Lower leg skin (tissue), 4 donors: ENCODE measurements at regions not wholly inside any gene's neighbourhood (a gene's known extent, or its start where the extent isn't known, plus 50 kb on each side); places are given as distances from the start of the nearest gene placed in this dataset.
A peak's percentile ranks its signal among the peaks of the same experiment; 100 is the strongest.

Experiments
- DNase-seq, 2 donors: peaks; one replicate each; pipeline ENCODE4 v3.0.0-alpha.2; 2019; ENCODE audit warnings: low spot score in 2 of 2
- H3K4me3 ChIP-seq: fragments of 200-600 bp; sonication (generic); 2 replicates; pipeline ENCODE4 v1.5.1; 2017; ENCODE audit warnings: mild to moderate bottlenecking, low read depth; ENCODE audit not compliant: poor library complexity, severe bottlenecking
- POLR2A ChIP-seq, 2 donors: fragments of 450-650 bp; IDR thresholded peaks; one replicate each; pipeline ENCODE4 v1.6.1; 2016 to 2017; ENCODE audit warnings: antibody characterized with exemption in 2 of 2, mild to moderate bottlenecking in 1 of 2, moderate library complexity in 1 of 2
- WGBS, 2 donors: methylation state at CpG; one replicate each; pipeline ENCODE4 v1.1.5; 2018; 5-methylcytosine and 5-hydroxymethylcytosine counted together
- intact Hi-C: fragments of 100-400 bp; cut with DNase I; formaldehyde crosslinking; loops from one replicate; pipeline ENCODE4 v1.15.0; 2023; ENCODE audit warnings: low total_unique reads
- TF ChIP-seq, protein P1 (sequence below), 3 donors: fragments of 450-650 bp; IDR thresholded peaks; one replicate each; pipeline ENCODE4 v1.5.1; 2016; ENCODE audit warnings: antibody characterized with exemption in 3 of 3, mild to moderate bottlenecking in 3 of 3, moderate library complexity in 2 of 3

DNA sequence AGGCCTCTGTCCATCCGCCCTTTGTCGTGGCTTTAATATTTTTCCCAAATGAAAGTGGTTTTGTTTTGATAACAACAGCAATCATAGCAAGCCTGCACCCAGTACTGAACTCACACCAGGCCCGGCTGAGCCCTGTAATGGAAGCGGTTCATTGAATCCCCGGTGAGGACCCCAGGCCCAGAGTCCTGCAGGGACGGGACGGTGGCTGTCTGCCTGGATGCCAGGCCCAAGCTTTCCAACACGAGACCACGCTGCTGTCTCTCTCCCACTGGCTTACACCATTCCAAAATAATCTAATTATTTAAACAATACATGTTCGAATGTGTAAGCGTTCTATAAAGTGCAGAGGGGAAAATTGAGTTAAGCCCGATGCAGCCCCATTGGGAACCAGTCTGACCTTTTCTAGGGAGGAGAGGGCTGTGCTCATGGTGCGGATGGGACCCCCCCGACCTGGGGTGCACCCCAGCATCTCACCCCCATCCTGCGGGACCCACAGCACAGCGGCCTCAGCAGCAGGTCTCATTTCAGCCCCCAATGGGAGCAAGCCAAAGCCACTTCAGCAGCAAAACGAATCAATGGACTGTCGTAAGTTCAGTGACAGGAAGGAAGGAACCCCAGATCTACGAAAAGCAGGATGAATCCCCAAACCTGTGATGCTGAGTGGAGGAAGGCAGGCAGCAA lies 1046.9 kb downstream of the BRD1 start:
- H3K4me3 ChIP-seq: no peak overlapping the region
- intact Hi-C loops: no loop called here
- DNase-seq: peak; percentile 9 to 40
- WGBS, 2 donors: 82 to 87% methylated on average over 17 to 19 of the region's 19 CpGs
- TF ChIP-seq, protein P1, sequence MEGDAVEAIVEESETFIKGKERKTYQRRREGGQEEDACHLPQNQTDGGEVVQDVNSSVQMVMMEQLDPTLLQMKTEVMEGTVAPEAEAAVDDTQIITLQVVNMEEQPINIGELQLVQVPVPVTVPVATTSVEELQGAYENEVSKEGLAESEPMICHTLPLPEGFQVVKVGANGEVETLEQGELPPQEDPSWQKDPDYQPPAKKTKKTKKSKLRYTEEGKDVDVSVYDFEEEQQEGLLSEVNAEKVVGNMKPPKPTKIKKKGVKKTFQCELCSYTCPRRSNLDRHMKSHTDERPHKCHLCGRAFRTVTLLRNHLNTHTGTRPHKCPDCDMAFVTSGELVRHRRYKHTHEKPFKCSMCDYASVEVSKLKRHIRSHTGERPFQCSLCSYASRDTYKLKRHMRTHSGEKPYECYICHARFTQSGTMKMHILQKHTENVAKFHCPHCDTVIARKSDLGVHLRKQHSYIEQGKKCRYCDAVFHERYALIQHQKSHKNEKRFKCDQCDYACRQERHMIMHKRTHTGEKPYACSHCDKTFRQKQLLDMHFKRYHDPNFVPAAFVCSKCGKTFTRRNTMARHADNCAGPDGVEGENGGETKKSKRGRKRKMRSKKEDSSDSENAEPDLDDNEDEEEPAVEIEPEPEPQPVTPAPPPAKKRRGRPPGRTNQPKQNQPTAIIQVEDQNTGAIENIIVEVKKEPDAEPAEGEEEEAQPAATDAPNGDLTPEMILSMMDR (IDR thresholded peaks at IDR 0.05): no peak
- TF ChIP-seq POLR2A (IDR thresholded peaks at IDR 0.05): no peak

DNA sequence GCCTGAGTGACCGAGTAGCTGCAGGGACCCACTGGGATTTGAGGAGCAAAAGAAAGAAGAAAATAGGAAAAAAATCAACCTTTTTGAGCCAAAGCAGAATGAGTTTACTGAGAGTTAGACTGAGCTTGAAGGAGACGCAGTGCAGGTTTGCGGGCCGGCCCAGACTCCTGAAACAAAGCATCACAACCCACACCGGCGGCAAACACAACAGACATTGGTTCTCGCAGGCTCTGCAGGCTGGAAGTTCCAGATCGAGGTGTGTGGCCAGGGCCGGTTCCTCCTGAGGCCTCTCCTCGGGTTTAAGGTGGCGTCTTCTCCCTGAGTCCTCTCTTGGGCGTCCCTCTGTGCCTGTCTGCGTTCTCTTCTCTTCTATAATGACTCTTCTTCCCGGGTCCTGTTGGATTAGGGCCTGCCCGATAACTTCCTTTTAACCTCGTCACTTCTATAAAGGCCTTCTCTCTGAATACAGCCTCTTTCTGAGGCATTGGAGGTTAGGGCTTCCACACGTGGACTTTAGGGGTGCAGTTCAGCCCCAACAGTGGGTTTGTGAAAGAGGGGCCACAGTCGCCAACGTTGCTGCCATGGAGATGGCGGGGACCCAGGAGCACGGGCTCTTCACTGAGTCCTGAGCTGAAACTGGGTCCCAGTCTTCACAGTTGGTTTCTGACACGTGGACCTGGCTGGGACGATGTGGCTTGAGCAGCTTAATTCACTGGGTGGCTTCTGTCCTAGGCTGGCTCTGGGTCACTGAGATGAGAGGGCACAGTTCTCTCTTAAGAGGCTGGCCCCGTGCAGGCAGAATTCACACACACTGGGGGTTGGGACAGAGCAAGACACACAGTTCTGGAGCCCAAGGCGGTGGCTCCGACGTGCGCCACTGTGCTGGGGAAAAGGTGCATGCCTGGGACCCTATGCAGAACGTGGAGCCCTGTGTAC lies 1047.7 kb downstream of the BRD1 start:
- WGBS, 2 donors: 85 to 87% methylated on average over 29 of the region's 29 CpGs
- intact Hi-C loops: no loop called here
- TF ChIP-seq, protein P1 (IDR thresholded peaks at IDR 0.05): no peak
- TF ChIP-seq POLR2A (IDR thresholded peaks at IDR 0.05): no peak
- no peak overlapping the region for H3K4me3 ChIP-seq
- peak; percentile 4 to 66 for DNase-seq

DNA sequence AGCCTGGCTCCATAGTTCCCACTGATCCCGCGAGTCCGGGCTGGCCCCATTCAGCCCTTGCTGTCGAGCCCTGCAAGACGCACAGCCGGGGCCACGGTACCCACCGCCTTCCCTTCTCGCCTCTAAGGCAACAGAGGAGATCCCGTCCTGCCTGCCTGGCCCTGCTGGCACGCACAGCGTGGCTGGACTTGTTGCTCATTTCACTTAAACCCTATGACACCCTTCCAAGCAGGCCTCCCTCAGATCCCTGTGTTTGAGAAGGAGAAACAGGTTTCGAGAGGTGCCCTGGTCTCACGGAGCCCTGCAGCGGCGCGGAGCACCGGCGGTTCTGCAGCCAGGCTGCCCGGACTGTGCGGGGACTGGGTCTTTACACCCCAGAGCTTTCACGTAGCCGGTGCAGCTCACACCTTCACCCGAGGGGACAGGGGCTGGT lies 1048.4 kb downstream of the BRD1 start:
- DNase-seq: peak in 1 of 2 donors; percentile 72
- intact Hi-C loops: no loop called here
- no peak overlapping the region for H3K4me3 ChIP-seq
- TF ChIP-seq, protein P1 (IDR thresholded peaks at IDR 0.05): no peak
- TF ChIP-seq POLR2A (IDR thresholded peaks at IDR 0.05): no peak
- WGBS, 2 donors: 60 to 64% methylated on average over 21 to 24 of the region's 24 CpGs

DNA sequence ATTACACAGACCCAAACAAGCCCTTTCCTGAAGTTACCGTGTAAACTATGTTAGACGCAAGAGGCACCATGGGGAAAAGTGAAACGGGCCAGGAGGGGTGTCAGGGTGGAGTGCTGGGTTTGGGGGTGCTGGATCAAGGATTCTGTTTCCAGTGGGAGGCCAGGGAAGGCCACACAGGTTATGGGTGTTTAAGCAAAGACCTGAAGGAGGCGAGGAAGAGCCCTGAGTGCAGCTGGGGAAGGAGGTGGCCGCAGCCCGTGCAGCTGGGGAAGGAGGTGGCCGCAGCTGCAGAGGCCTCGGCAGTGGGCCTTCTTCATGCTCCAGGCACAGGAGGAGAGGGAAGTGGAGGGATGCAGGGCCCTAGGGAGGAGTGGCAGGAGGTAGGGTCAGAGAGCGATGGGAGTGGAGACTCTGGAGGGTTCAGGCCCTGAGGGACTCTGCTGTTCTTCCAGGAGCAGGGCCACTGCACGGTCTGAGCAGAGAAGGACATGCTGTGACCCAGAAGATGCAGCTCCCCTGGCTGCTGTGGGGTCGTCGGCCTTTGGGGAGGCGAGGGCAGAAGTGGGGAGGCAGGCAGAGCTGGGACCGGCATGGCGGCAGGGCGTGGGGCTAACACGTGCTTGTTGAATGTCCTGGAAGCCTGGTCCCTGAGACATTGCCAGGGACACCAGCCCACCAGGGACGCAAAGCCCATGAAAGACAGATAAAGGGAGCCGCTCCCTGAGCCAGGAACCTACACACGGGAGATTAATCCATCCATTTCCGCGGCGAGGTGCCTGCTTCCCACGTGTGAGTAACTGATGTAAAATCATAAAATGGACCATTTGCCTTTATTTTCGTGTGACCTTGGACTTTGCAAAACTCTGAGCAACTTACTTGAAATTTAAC lies 1049.1 kb downstream of the BRD1 start:
- WGBS, 2 donors: 87 to 88% methylated on average over 23 to 25 of the region's 25 CpGs
- intact Hi-C loops: no loop called here
- DNase-seq: peak; percentile 7 to 75
- H3K4me3 ChIP-seq: no peak overlapping the region
- TF ChIP-seq, protein P1 (IDR thresholded peaks at IDR 0.05): no peak
- TF ChIP-seq POLR2A (IDR thresholded peaks at IDR 0.05): no peak

DNA sequence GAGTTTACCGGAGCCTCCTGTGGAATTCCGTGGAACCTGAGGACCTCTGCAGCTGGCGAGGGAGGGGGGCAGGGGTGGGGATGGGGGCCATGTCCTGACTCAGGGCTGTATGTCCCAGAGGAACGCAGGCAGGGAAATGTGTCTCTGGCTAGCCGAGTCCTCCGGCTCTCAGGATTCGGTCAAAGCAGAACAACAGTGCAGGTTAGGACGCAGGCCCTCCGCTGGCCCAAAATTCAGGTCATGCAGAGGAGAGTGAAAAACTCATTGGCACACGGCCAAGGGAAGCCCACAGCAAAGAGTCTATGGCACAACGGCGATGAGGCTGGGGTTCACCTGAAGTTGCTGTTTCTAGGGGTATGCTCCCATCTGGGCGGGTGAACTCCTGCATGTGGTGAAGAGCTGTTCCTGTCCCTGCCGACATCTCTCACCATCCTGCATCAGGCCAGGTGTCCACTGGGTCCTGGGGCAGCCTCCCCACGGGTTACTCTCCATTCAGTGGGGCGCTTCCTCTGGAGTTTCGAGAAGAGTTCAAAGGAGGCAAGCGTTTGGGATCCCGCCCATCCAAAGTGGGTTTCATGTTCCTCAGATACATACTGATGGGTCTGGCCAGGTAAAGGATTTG lies 1055.3 kb downstream of the BRD1 start:
- H3K4me3 ChIP-seq: no peak overlapping the region
- TF ChIP-seq, protein P1 (IDR thresholded peaks at IDR 0.05): no peak
- TF ChIP-seq POLR2A (IDR thresholded peaks at IDR 0.05): no peak
- intact Hi-C loops: no loop called here
- 66 to 83% methylated on average over 18 to 19 of the region's 19 CpGs for WGBS, 2 donors
- peak; percentile 5 to 76 for DNase-seq
